Kidney (tissue), 13 donors: ENCODE measurements at regions not wholly inside any gene's neighbourhood (a gene's known extent, or its start where the extent isn't known, plus 50 kb on each side); places are given as distances from the start of the nearest gene placed in this dataset.

Experiments
- DNase-seq, 5 donors: peaks; one replicate each; pipeline ENCODE4 v3.0.0-alpha.2; 2013 to 2020
- FAIRE-seq: peaks from 2 replicates; lab custom pipeline; 2012; peaks lifted over from hg19 to GRCh38; lab: Jason Lieb, UNC
- H3K27ac ChIP-seq, 2 donors: one replicate each; pipeline ENCODE4 v1.7.0; 2013; ENCODE audit warnings: low read depth in 2 of 2, low read length in 2 of 2, inconsistent platforms in 1 of 2
- H3K27me3 ChIP-seq: one replicate; pipeline ENCODE4 v1.7.1; 2013; ENCODE audit warnings: low read length, inconsistent platforms; ENCODE audit not compliant: control insufficient read depth, insufficient read depth
- H3K36me3 ChIP-seq, 3 donors: one replicate each; pipeline versions ENCODE4 v1.7.0 to v1.7.1; 2013; ENCODE audit warnings: low read length in 3 of 3, control low read depth in 1 of 3, inconsistent platforms in 1 of 3; ENCODE audit not compliant: insufficient read depth in 3 of 3, control insufficient read depth in 2 of 3
- H3K4me1 ChIP-seq, 3 donors: one replicate each; pipeline versions ENCODE4 v1.7.0 to v1.7.1; 2013; ENCODE audit warnings: low read length in 3 of 3, inconsistent platforms in 1 of 3, low read depth in 1 of 3; ENCODE audit not compliant: control insufficient read depth in 2 of 3, insufficient read depth in 2 of 3
- H3K4me3 ChIP-seq, 3 donors: one replicate each; pipeline versions ENCODE4 v1.7.0 to v1.8.1; 2013; ENCODE audit warnings: low read length in 3 of 3, control low read depth in 1 of 3, inconsistent platforms in 1 of 3
- H3K9ac ChIP-seq, 3 donors: one replicate each; pipeline versions ENCODE4 v1.7.0 to v1.7.1; 2013; ENCODE audit warnings: low read length in 3 of 3, control low read depth in 1 of 3, inconsistent platforms in 1 of 3
- H3K9me3 ChIP-seq, 3 donors: one replicate each; pipeline versions ENCODE4 v1.7.0 to v1.7.1; 2013; ENCODE audit warnings: low read length in 3 of 3, control low read depth in 1 of 3, inconsistent platforms in 1 of 3; ENCODE audit not compliant: control insufficient read depth in 2 of 3, insufficient read depth in 1 of 3
- CTCF ChIP-seq: IDR thresholded peaks from 3 replicates; pipeline ENCODE4 v1.5.1; 2012; ENCODE audit warnings: mild to moderate bottlenecking, moderate library complexity, borderline replicate concordance; ENCODE audit not compliant: insufficient read depth; ENCODE audit errors: extremely low read depth
- intact Hi-C: fragments of 100-400 bp; cut with DNase I; formaldehyde crosslinking; loops from one replicate; pipeline ENCODE4 v1.11.1; 2022
- donor health status: control.
- donor health status: control.
- donor health status: control.
- donor health status: control.
- donor health status: control.
- donor health status: DM: yes; HTN: yes; CAD: no.
- donor health status: Normal renal cell carcinoma (clear cell type).

GRCh38 chr5:125506124-125506523 is 759.7 kb upstream of the ZNF608 start:
- Histone ChIP-seq H3K4me1 (no peaks in the 10 kb centered on the region), H3K27ac (no peak overlapping the region), H3K27me3 (no peaks in the 10 kb centered on the region), H3K4me3 (no peak overlapping the region), H3K9ac (no peak overlapping the region), H3K9me3 (no peaks in the 10 kb centered on the region), H3K36me3 (no peaks in the 10 kb centered on the region)
- FAIRE-seq (no peak), DNase-seq (no peak)
- intact Hi-C loops: no loop called here
- no peak for TF ChIP-seq CTCF

GRCh38 chr5:125508225-125508624 is 761.8 kb upstream of the ZNF608 start:
- TF ChIP-seq CTCF: no peak
- no peaks in the 10 kb centered on the region for H3K36me3 ChIP-seq
- H3K27ac ChIP-seq: no peak overlapping the region
- H3K4me1 ChIP-seq: no peaks in the 10 kb centered on the region
- no peak for DNase-seq
- H3K9me3 ChIP-seq: no peaks in the 10 kb centered on the region
- FAIRE-seq: no peak
- intact Hi-C loops: no loop called here
- H3K9ac ChIP-seq: no peak overlapping the region
- H3K27me3 ChIP-seq: no peaks in the 10 kb centered on the region
- H3K4me3 ChIP-seq: no peak overlapping the region

GRCh38 chr5:125510651-125511050 is 764.2 kb upstream of the ZNF608 start:
- H3K9ac ChIP-seq: no peak overlapping the region
- H3K4me1 ChIP-seq: no peaks in the 10 kb centered on the region
- DNase-seq: no peak
- H3K27me3 ChIP-seq: no peaks in the 10 kb centered on the region
- intact Hi-C loops: no loop called here
- no peak for FAIRE-seq
- H3K27ac ChIP-seq: no peak overlapping the region
- no peak for TF ChIP-seq CTCF
- H3K36me3 ChIP-seq: no peaks in the 10 kb centered on the region
- no peaks in the 10 kb centered on the region for H3K9me3 ChIP-seq
- H3K4me3 ChIP-seq: no peak overlapping the region

GRCh38 chr5:125517973-125518550 is 771.6 kb upstream of the ZNF608 start:
- Histone ChIP-seq H3K27me3 (no peaks in the 10 kb centered on the region), H3K36me3 (no peaks in the 10 kb centered on the region), H3K27ac (no peak overlapping the region), H3K9me3 (no peaks in the 10 kb centered on the region), H3K9ac (no peak overlapping the region), H3K4me1 (no peaks in the 10 kb centered on the region), H3K4me3 (no peak overlapping the region)
- TF ChIP-seq CTCF: no peak
- intact Hi-C loops: no loop called here
- DNase-seq (no peak), FAIRE-seq (no peak)
